ENCODE measurements at regions not wholly inside any gene's neighbourhood (a gene's known extent, or its start where the extent isn't known, plus 50 kb on each side); places are given as distances from the start of the nearest gene placed in this dataset.

- no peaks in the 10 kb centered on the region for H3K4me1 ChIP-seq (ENCODE audit: control insufficient read depth in 1 of 2, insufficient read depth in 2 of 2, low read length in 2 of 2)
- H3K27me3 ChIP-seq (ENCODE audit: control insufficient read depth in 1 of 2, insufficient read depth in 2 of 2, low read length in 2 of 2), result no peaks in the 10 kb centered on the region
- no peaks in the 10 kb centered on the region for H3K36me3 ChIP-seq (ENCODE audit: control insufficient read depth in 1 of 2, insufficient read depth in 2 of 2, low read length in 2 of 2)
- no peaks in the 10 kb centered on the region for H3K9me3 ChIP-seq (ENCODE audit: control insufficient read depth in 1 of 2, low read length in 2 of 2)
- H3K4me3 ChIP-seq (ENCODE audit: low read depth in 1 of 2, low read length in 2 of 2), result no peak overlapping the region
- no peak overlapping the region for H3K9ac ChIP-seq (ENCODE audit: low read depth in 1 of 2, low read length in 2 of 2)
- H3K27ac ChIP-seq (ENCODE audit: low read depth, low read length), result no peak overlapping the region
These were observed 85.7 kb downstream of the SUCLG1 start for GRCh38 chr2:84373391-84373790.

GRCh38 chr2:84362541-84362940 lies 96.5 kb downstream of the SUCLG1 start:
- Histone ChIP-seq H3K9ac (ENCODE audit: low read depth in 1 of 2, low read length in 2 of 2) (no peak overlapping the region), H3K4me3 (ENCODE audit: low read depth in 1 of 2, low read length in 2 of 2) (no peak overlapping the region), H3K36me3 (ENCODE audit: control insufficient read depth in 1 of 2, insufficient read depth in 2 of 2, low read length in 2 of 2) (no peaks in the 10 kb centered on the region), H3K27me3 (ENCODE audit: control insufficient read depth in 1 of 2, insufficient read depth in 2 of 2, low read length in 2 of 2) (no peaks in the 10 kb centered on the region), H3K9me3 (ENCODE audit: control insufficient read depth in 1 of 2, low read length in 2 of 2) (peaks cover 2 to 9% of the 10 kb centered on the region in 2 donors), H3K27ac (ENCODE audit: low read depth, low read length) (no peak overlapping the region), H3K4me1 (ENCODE audit: control insufficient read depth in 1 of 2, insufficient read depth in 2 of 2, low read length in 2 of 2) (no peaks in the 10 kb centered on the region)

GRCh38 chr2:84338069-84338468 lies 121.0 kb downstream of the SUCLG1 start:
- H3K4me1 ChIP-seq (ENCODE audit: control insufficient read depth in 1 of 2, insufficient read depth in 2 of 2, low read length in 2 of 2), result no peaks in the 10 kb centered on the region
- H3K36me3 ChIP-seq (ENCODE audit: control insufficient read depth in 1 of 2, insufficient read depth in 2 of 2, low read length in 2 of 2), result no peaks in the 10 kb centered on the region
- no peak overlapping the region for H3K27ac ChIP-seq (ENCODE audit: low read depth, low read length)
- H3K4me3 ChIP-seq (ENCODE audit: low read depth in 1 of 2, low read length in 2 of 2), result no peak overlapping the region
- no peaks in the 10 kb centered on the region for H3K27me3 ChIP-seq (ENCODE audit: control insufficient read depth in 1 of 2, insufficient read depth in 2 of 2, low read length in 2 of 2)
- H3K9ac ChIP-seq (ENCODE audit: low read depth in 1 of 2, low read length in 2 of 2), result no peak overlapping the region
- no peaks in the 10 kb centered on the region for H3K9me3 ChIP-seq (ENCODE audit: control insufficient read depth in 1 of 2, low read length in 2 of 2)

- H3K4me3 ChIP-seq (ENCODE audit: low read depth in 1 of 2, low read length in 2 of 2), result no peak overlapping the region
- no peaks in the 10 kb centered on the region for H3K9me3 ChIP-seq (ENCODE audit: control insufficient read depth in 1 of 2, low read length in 2 of 2)
- no peaks in the 10 kb centered on the region for H3K36me3 ChIP-seq (ENCODE audit: control insufficient read depth in 1 of 2, insufficient read depth in 2 of 2, low read length in 2 of 2)
- H3K27ac ChIP-seq (ENCODE audit: low read depth, low read length), result no peak overlapping the region
- H3K27me3 ChIP-seq (ENCODE audit: control insufficient read depth in 1 of 2, insufficient read depth in 2 of 2, low read length in 2 of 2), result peaks cover 0 to 9% of the 10 kb centered on the region in 2 donors
- no peaks in the 10 kb centered on the region for H3K4me1 ChIP-seq (ENCODE audit: control insufficient read depth in 1 of 2, insufficient read depth in 2 of 2, low read length in 2 of 2)
- H3K9ac ChIP-seq (ENCODE audit: low read depth in 1 of 2, low read length in 2 of 2), result no peak overlapping the region
These were observed 131.3 kb downstream of the SUCLG1 start for GRCh38 chr2:84327645-84328249.

GRCh38 chr2:84326831-84327432 lies 132.1 kb downstream of the SUCLG1 start:
- no peaks in the 10 kb centered on the region for H3K4me1 ChIP-seq (ENCODE audit: control insufficient read depth in 1 of 2, insufficient read depth in 2 of 2, low read length in 2 of 2)
- no peaks in the 10 kb centered on the region for H3K9me3 ChIP-seq (ENCODE audit: control insufficient read depth in 1 of 2, low read length in 2 of 2)
- H3K9ac ChIP-seq (ENCODE audit: low read depth in 1 of 2, low read length in 2 of 2), result no peak overlapping the region
- no peak overlapping the region for H3K4me3 ChIP-seq (ENCODE audit: low read depth in 1 of 2, low read length in 2 of 2)
- H3K27ac ChIP-seq (ENCODE audit: low read depth, low read length), result no peak overlapping the region
- peaks cover 0 to 9% of the 10 kb centered on the region in 2 donors for H3K27me3 ChIP-seq (ENCODE audit: control insufficient read depth in 1 of 2, insufficient read depth in 2 of 2, low read length in 2 of 2)
- H3K36me3 ChIP-seq (ENCODE audit: control insufficient read depth in 1 of 2, insufficient read depth in 2 of 2, low read length in 2 of 2), result no peaks in the 10 kb centered on the region

GRCh38 chr2:84323890-84324289 lies 135.2 kb downstream of the SUCLG1 start:
- Histone ChIP-seq H3K36me3 (ENCODE audit: control insufficient read depth in 1 of 2, insufficient read depth in 2 of 2, low read length in 2 of 2) (no peaks in the 10 kb centered on the region), H3K4me3 (ENCODE audit: low read depth in 1 of 2, low read length in 2 of 2) (no peak overlapping the region), H3K9me3 (ENCODE audit: control insufficient read depth in 1 of 2, low read length in 2 of 2) (no peaks in the 10 kb centered on the region), H3K4me1 (ENCODE audit: control insufficient read depth in 1 of 2, insufficient read depth in 2 of 2, low read length in 2 of 2) (no peaks in the 10 kb centered on the region), H3K27me3 (ENCODE audit: control insufficient read depth in 1 of 2, insufficient read depth in 2 of 2, low read length in 2 of 2) (peaks cover 0 to 17% of the 10 kb centered on the region in 2 donors), H3K9ac (ENCODE audit: low read depth in 1 of 2, low read length in 2 of 2) (no peak overlapping the region), H3K27ac (ENCODE audit: low read depth, low read length) (no peak overlapping the region)

- Histone ChIP-seq H3K4me3 (ENCODE audit: low read depth in 1 of 2, low read length in 2 of 2) (no peak overlapping the region), H3K4me1 (ENCODE audit: control insufficient read depth in 1 of 2, insufficient read depth in 2 of 2, low read length in 2 of 2) (no peaks in the 10 kb centered on the region), H3K36me3 (ENCODE audit: control insufficient read depth in 1 of 2, insufficient read depth in 2 of 2, low read length in 2 of 2) (no peaks in the 10 kb centered on the region), H3K9ac (ENCODE audit: low read depth in 1 of 2, low read length in 2 of 2) (no peak overlapping the region), H3K27ac (ENCODE audit: low read depth, low read length) (no peak overlapping the region), H3K27me3 (ENCODE audit: control insufficient read depth in 1 of 2, insufficient read depth in 2 of 2, low read length in 2 of 2) (peaks cover 2 to 17% of the 10 kb centered on the region in 2 donors), H3K9me3 (ENCODE audit: control insufficient read depth in 1 of 2, low read length in 2 of 2) (no peaks in the 10 kb centered on the region)
These were observed 138.1 kb downstream of the SUCLG1 start for GRCh38 chr2:84320940-84321339.

GRCh38 chr2:84319581-84319980 lies 139.5 kb downstream of the SUCLG1 start:
- no peaks in the 10 kb centered on the region for H3K4me1 ChIP-seq (ENCODE audit: control insufficient read depth in 1 of 2, insufficient read depth in 2 of 2, low read length in 2 of 2)
- no peak overlapping the region for H3K9ac ChIP-seq (ENCODE audit: low read depth in 1 of 2, low read length in 2 of 2)
- H3K36me3 ChIP-seq (ENCODE audit: control insufficient read depth in 1 of 2, insufficient read depth in 2 of 2, low read length in 2 of 2), result no peaks in the 10 kb centered on the region
- H3K27ac ChIP-seq (ENCODE audit: low read depth, low read length), result no peak overlapping the region
- H3K9me3 ChIP-seq (ENCODE audit: control insufficient read depth in 1 of 2, low read length in 2 of 2), result no peaks in the 10 kb centered on the region
- H3K27me3 ChIP-seq (ENCODE audit: control insufficient read depth in 1 of 2, insufficient read depth in 2 of 2, low read length in 2 of 2), result peaks cover 3 to 17% of the 10 kb centered on the region in 2 donors
- no peak overlapping the region for H3K4me3 ChIP-seq (ENCODE audit: low read depth in 1 of 2, low read length in 2 of 2)

- Histone ChIP-seq H3K27me3 (ENCODE audit: control insufficient read depth in 1 of 2, insufficient read depth in 2 of 2, low read length in 2 of 2) (peaks cover 3 to 8% of the 10 kb centered on the region in 2 donors), H3K4me1 (ENCODE audit: control insufficient read depth in 1 of 2, insufficient read depth in 2 of 2, low read length in 2 of 2) (no peaks in the 10 kb centered on the region), H3K9me3 (ENCODE audit: control insufficient read depth in 1 of 2, low read length in 2 of 2) (no peaks in the 10 kb centered on the region), H3K27ac (ENCODE audit: low read depth, low read length) (no peak overlapping the region), H3K9ac (ENCODE audit: low read depth in 1 of 2, low read length in 2 of 2) (no peak overlapping the region), H3K4me3 (ENCODE audit: low read depth in 1 of 2, low read length in 2 of 2) (no peak overlapping the region), H3K36me3 (ENCODE audit: control insufficient read depth in 1 of 2, insufficient read depth in 2 of 2, low read length in 2 of 2) (no peaks in the 10 kb centered on the region)
These were observed 141.9 kb downstream of the SUCLG1 start for GRCh38 chr2:84317135-84317534.

GRCh38 chr2:84314901-84315330 lies 144.2 kb downstream of the SUCLG1 start:
- Histone ChIP-seq H3K9ac (ENCODE audit: low read depth in 1 of 2, low read length in 2 of 2) (no peak overlapping the region), H3K27ac (ENCODE audit: low read depth, low read length) (no peak overlapping the region), H3K4me3 (ENCODE audit: low read depth in 1 of 2, low read length in 2 of 2) (no peak overlapping the region)

More at GRCh38 chr2:84314901-84315330, 144.2 kb downstream of the SUCLG1 start:
- Histone ChIP-seq H3K4me1 (ENCODE audit: control insufficient read depth in 1 of 2, insufficient read depth in 2 of 2, low read length in 2 of 2) (no peaks in the 10 kb centered on the region), H3K9me3 (ENCODE audit: control insufficient read depth in 1 of 2, low read length in 2 of 2) (no peaks in the 10 kb centered on the region), H3K27me3 (ENCODE audit: control insufficient read depth in 1 of 2, insufficient read depth in 2 of 2, low read length in 2 of 2) (peaks cover 0 to 3% of the 10 kb centered on the region in 2 donors), H3K36me3 (ENCODE audit: control insufficient read depth in 1 of 2, insufficient read depth in 2 of 2, low read length in 2 of 2) (no peaks in the 10 kb centered on the region)

All from duodenal mucosa (tissue), 2 donors.